Panc1 (cell line): ENCODE measurements at regions not wholly inside any gene's neighbourhood (a gene's known extent, or its start where the extent isn't known, plus 50 kb on each side); places are given as distances from the start of the nearest gene placed in this dataset.

ENCODE experiments used
- ATAC-seq: fragments of 200-7000 bp; cut with Tn5 transposase; 2 replicates; pipeline ENCODE4 v1.9.1; 2020; ENCODE audit warnings: mild to moderate bottlenecking, moderate library complexity
- BruUV-seq: library from RNA; stranded (reverse); fragments of 400-500 nt; replicated peaks from 2 replicates; lab custom pipeline; 2021; lab: Mats Ljungman, UMichigan
- CTCF ChIA-PET: fragments of 300-600 bp; sonication (Branson Sonifier 250); formaldehyde crosslinking; loops from one replicate; lab custom pipeline; 2022; ENCODE audit warnings: antibody characterized with exemption; lab: Charles Lee
- POLR2A ChIA-PET: fragments of 300-600 bp; sonication (Branson Sonifier 250); formaldehyde crosslinking; loops from one replicate; lab custom pipeline; 2022; ENCODE audit warnings: antibody characterized with exemption; lab: Charles Lee
- DNase-seq: peaks from one replicate; pipeline ENCODE4 v3.0.0-alpha.2; 2010; ENCODE audit warnings: low read depth, low spot score
- H3K27ac ChIP-seq: 2 replicates; pipeline ENCODE4 v1.5.1; 2011; ENCODE audit warnings: mild to moderate bottlenecking, low read length, inconsistent platforms
- H3K27me3 ChIP-seq: fragments of 200-500 bp; sonication (Bioruptor generic); 2 replicates; pipeline ENCODE4 v1.6.0; 2014; ENCODE audit warnings: low read length, inconsistent platforms; ENCODE audit not compliant: control insufficient read depth, insufficient read depth
- H3K36me3 ChIP-seq: fragments of 200-500 bp; sonication (Bioruptor generic); 2 replicates; pipeline ENCODE4 v1.5.1; 2014; ENCODE audit warnings: inconsistent platforms, mild to moderate bottlenecking, low read length, moderate library complexity; ENCODE audit not compliant: control insufficient read depth, insufficient read depth
- H3K4me1 ChIP-seq: 2 replicates; pipeline ENCODE4 v1.5.1; 2011; ENCODE audit warnings: inconsistent platforms, mild to moderate bottlenecking, low read length, moderate library complexity; ENCODE audit not compliant: control insufficient read depth, insufficient read depth
- H3K4me3 ChIP-seq, 2 experiments: 2 replicates each; pipeline ENCODE4 v1.5.1; 2011 to 2012; ENCODE audit warnings: low read depth in 2 of 2, low read length in 2 of 2, mild to moderate bottlenecking in 2 of 2, inconsistent platforms in 1 of 2, moderate library complexity in 1 of 2
- H3K9me3 ChIP-seq: fragments of 200-500 bp; sonication (Bioruptor generic); 2 replicates; pipeline ENCODE4 v1.5.1; 2014; ENCODE audit warnings: low read depth, mild to moderate bottlenecking, inconsistent platforms, low read length, moderate library complexity; ENCODE audit not compliant: control insufficient read depth, insufficient read depth
- POLR2AphosphoS5 ChIP-seq: IDR thresholded peaks from 2 replicates; pipeline ENCODE4 v1.6.1; 2012; ENCODE audit warnings: mild to moderate bottlenecking, low read depth, low read length, moderate library complexity
- SIN3A ChIP-seq: IDR thresholded peaks from 2 replicates; pipeline ENCODE4 v1.6.1; 2012; ENCODE audit warnings: low read depth, mild to moderate bottlenecking, low read length, moderate library complexity, borderline replicate concordance; ENCODE audit not compliant: insufficient read depth
- TCF7L2 ChIP-seq: IDR thresholded peaks from 2 replicates; pipeline ENCODE4 v1.6.1; 2011; ENCODE audit warnings: mild to moderate bottlenecking, low read depth, low read length, inconsistent platforms
- in situ Hi-C: cut with HindIII; loops from 2 replicates; pipeline ENCODE4 v1.10.0; 2016; ENCODE audit warnings: low sequenced_read_pairs, low pct_unique_long_range_greater_than_20kb
- intact Hi-C: fragments of 100-400 bp; cut with micrococcal nuclease; formaldehyde crosslinking; loops from one replicate; pipeline ENCODE4 v1.10.0; 2022; ENCODE audit not compliant: unreplicated experiment
- TF ChIP-seq, protein P1 (sequence below), 2 experiments: IDR thresholded peaks; 2 replicates each; pipeline ENCODE4 v1.6.1; 2011 to 2012; ENCODE audit warnings: low read depth in 2 of 2, control low read depth in 1 of 2, low read length in 1 of 2, mild to moderate bottlenecking in 1 of 2, moderate library complexity in 1 of 2; ENCODE audit not compliant: insufficient read depth in 1 of 2
- TF ChIP-seq, protein P2 (sequence below): fragments of 450-650 bp; IDR thresholded peaks from 2 replicates; pipeline ENCODE4 v1.5.1; 2017; ENCODE audit warnings: mild to moderate bottlenecking

DNA sequence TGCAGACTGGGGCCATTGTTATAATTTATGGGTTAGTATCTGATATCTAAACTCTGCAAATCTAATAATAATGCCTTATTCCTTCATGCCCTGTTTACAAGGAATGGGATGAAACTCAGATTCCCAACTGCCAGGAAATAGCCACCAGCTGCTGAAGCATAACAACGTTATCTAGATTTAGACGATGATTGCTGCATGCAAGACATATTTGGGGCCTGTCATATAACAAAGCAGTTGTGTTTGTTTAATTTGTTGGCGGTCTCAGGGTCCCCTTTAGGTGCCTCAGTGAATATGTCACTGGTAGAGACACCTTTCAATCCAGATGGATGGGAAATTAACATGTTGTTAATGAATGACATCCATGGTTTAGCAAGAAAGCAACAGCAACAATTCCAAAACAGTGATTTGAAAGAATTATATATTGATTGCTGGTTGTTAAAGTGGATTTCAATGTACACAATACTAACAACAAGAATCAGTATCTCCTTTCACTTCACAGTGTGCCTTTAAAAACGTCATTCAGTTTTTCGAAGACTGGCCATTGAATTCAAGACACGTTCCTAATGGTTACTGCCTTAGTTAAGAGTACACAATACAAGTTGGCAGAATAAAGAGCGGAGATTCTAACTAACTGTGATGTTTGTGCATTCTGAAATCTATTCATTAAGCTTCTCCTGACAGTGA lies 860.6 kb upstream of the CELF2 start:
- DNase-seq, result no peak
- no peak overlapping the region for H3K4me3 ChIP-seq
- no TSS peak for BruUV-seq
- POLR2A ChIA-PET, result interaction anchor here (0.8 kb wide), 1 partner anchor 13 kb away, joined by 3 read pairs; no protein-coding TSS in a partner anchor
- no peaks in the 10 kb centered on the region for H3K4me1 ChIP-seq
- no peaks in the 10 kb centered on the region for H3K9me3 ChIP-seq
- H3K36me3 ChIP-seq, result no peaks in the 10 kb centered on the region
- intact Hi-C loops (no loop called here), in situ Hi-C loops (no loop called here)
- no peak for TF ChIP-seq SIN3A
- no peak for TF ChIP-seq POLR2AphosphoS5
- no peak for TF ChIP-seq TCF7L2
- TF ChIP-seq, protein P1, sequence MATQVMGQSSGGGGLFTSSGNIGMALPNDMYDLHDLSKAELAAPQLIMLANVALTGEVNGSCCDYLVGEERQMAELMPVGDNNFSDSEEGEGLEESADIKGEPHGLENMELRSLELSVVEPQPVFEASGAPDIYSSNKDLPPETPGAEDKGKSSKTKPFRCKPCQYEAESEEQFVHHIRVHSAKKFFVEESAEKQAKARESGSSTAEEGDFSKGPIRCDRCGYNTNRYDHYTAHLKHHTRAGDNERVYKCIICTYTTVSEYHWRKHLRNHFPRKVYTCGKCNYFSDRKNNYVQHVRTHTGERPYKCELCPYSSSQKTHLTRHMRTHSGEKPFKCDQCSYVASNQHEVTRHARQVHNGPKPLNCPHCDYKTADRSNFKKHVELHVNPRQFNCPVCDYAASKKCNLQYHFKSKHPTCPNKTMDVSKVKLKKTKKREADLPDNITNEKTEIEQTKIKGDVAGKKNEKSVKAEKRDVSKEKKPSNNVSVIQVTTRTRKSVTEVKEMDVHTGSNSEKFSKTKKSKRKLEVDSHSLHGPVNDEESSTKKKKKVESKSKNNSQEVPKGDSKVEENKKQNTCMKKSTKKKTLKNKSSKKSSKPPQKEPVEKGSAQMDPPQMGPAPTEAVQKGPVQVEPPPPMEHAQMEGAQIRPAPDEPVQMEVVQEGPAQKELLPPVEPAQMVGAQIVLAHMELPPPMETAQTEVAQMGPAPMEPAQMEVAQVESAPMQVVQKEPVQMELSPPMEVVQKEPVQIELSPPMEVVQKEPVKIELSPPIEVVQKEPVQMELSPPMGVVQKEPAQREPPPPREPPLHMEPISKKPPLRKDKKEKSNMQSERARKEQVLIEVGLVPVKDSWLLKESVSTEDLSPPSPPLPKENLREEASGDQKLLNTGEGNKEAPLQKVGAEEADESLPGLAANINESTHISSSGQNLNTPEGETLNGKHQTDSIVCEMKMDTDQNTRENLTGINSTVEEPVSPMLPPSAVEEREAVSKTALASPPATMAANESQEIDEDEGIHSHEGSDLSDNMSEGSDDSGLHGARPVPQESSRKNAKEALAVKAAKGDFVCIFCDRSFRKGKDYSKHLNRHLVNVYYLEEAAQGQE (IDR thresholded peaks at IDR 0.05; ENCODE audit: insufficient read depth in 1 of 2, low read depth in 2 of 2, low read length in 1 of 2), result no peak
- TF ChIP-seq, protein P2, sequence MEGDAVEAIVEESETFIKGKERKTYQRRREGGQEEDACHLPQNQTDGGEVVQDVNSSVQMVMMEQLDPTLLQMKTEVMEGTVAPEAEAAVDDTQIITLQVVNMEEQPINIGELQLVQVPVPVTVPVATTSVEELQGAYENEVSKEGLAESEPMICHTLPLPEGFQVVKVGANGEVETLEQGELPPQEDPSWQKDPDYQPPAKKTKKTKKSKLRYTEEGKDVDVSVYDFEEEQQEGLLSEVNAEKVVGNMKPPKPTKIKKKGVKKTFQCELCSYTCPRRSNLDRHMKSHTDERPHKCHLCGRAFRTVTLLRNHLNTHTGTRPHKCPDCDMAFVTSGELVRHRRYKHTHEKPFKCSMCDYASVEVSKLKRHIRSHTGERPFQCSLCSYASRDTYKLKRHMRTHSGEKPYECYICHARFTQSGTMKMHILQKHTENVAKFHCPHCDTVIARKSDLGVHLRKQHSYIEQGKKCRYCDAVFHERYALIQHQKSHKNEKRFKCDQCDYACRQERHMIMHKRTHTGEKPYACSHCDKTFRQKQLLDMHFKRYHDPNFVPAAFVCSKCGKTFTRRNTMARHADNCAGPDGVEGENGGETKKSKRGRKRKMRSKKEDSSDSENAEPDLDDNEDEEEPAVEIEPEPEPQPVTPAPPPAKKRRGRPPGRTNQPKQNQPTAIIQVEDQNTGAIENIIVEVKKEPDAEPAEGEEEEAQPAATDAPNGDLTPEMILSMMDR, result no peak
- ATAC-seq, result no peak
- no peak overlapping the region for H3K27ac ChIP-seq
- CTCF ChIA-PET, result no interaction called here
- no peaks in the 10 kb centered on the region for H3K27me3 ChIP-seq

DNA sequence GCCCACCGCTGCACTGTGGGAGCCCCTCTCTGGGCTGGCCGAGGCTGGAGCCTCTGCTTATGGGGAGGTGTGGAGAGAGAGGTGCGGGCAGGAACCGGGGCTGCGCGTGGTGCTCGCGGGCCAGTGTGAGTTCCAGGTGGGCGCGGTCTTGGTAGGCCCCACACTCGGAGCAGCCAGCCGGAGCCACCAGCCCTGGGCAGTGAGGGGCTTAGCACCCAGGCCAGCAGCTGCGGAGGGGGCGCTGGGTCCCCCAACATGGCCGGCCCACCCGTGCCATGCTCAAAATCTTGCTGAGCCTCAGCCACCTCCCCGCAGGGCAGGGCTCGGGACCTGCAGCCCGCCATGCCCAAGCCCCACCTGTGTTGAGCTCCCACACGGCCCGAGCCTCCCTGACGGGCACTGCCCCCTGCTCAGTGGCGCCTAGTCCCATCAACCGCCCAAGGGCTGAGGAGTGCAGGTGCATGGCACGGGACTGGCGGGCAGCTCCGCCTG lies 856.8 kb upstream of the CELF2 start:
- in situ Hi-C loops, result no loop called here
- Histone ChIP-seq H3K27ac (no peak overlapping the region), H3K4me1 (no peaks in the 10 kb centered on the region), H3K36me3 (no peaks in the 10 kb centered on the region), H3K9me3 (no peaks in the 10 kb centered on the region), H3K27me3 (no peaks in the 10 kb centered on the region), H3K4me3 (no peak overlapping the region)
- TF ChIP-seq, protein P1 (IDR thresholded peaks at IDR 0.05; ENCODE audit: insufficient read depth in 1 of 2, low read depth in 2 of 2, low read length in 1 of 2), result no peak
- TF ChIP-seq TCF7L2 (no peak), SIN3A (no peak), POLR2AphosphoS5 (no peak)
- ChIA-PET CTCF (no interaction called here), POLR2A (no interaction called here)
- intact Hi-C loops, result no loop called here
- ATAC-seq (no peak), DNase-seq (no peak)
- BruUV-seq, result no TSS peak
